ENCODE measurements at regions not wholly inside any gene's neighbourhood (a gene's known extent, or its start where the extent isn't known, plus 50 kb on each side); places are given as distances from the start of the nearest gene placed in this dataset.

GRCh38 chr18:60754413-60755009, 381.9 kb upstream of the MC4R start:
- Mint-ChIP-seq H3K27me3 (ENCODE audit: low read depth) (no peaks in the 10 kb centered on the region), H3K4me1 (ENCODE audit: low read depth) (no peaks in the 10 kb centered on the region), H3K36me3 (ENCODE audit: insufficient read depth in 2 of 2) (no peaks in the 10 kb centered on the region), H3K9me3 (peaks cover 2 to 3% of the 10 kb centered on the region in 2 donors), H3K27ac (no peak overlapping the region), H3K4me3 (no peak overlapping the region)
- DNase-seq (no peak), ATAC-seq (replicated peaks in 1 of 2) (no peak)

GRCh38 chr18:60755134-60755533, 382.6 kb upstream of the MC4R start:
- Mint-ChIP-seq H3K27me3 (ENCODE audit: low read depth) (no peaks in the 10 kb centered on the region), H3K27ac (no peak overlapping the region), H3K4me3 (no peak overlapping the region), H3K36me3 (ENCODE audit: insufficient read depth in 2 of 2) (no peaks in the 10 kb centered on the region), H3K4me1 (ENCODE audit: low read depth) (no peaks in the 10 kb centered on the region), H3K9me3 (peaks cover 2 to 3% of the 10 kb centered on the region in 2 donors)
- ATAC-seq (replicated peaks in 1 of 2) (no peak), DNase-seq (no peak)

DNA sequence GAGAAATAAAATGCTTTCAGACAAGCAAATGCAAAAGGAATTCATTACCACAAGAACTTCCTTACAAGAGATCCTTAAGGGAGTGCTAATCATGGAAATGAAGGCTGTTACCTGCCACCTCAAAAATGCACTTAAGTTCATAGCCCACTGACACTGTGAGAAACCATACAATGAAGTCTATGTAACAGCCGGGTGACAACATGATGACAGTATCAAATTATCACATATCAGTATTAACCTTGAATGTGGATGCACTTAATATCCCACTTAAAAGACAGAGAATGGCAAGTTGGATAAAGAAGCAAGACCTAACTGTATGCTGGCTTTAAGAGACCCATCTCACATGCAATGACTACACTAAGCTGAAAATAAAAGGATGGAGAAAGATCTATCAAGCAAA, 403.4 kb upstream of the MC4R start:
- DNase-seq: no peak
- no peaks in the 10 kb centered on the region for H3K36me3 Mint-ChIP-seq (ENCODE audit: insufficient read depth in 2 of 2)
- H3K9me3 Mint-ChIP-seq: peaks cover 8 to 11% of the 10 kb centered on the region in 2 donors
- H3K4me1 Mint-ChIP-seq (ENCODE audit: low read depth): no peaks in the 10 kb centered on the region
- H3K27ac Mint-ChIP-seq: no peak overlapping the region
- no peaks in the 10 kb centered on the region for H3K27me3 Mint-ChIP-seq (ENCODE audit: low read depth)
- no peak overlapping the region for H3K4me3 Mint-ChIP-seq
- no peak for ATAC-seq (replicated peaks in 1 of 2)

- H3K36me3 Mint-ChIP-seq (ENCODE audit: insufficient read depth in 2 of 2): no peaks in the 10 kb centered on the region
- ATAC-seq (replicated peaks in 1 of 2) (no peak), DNase-seq (no peak)
- no peak overlapping the region for H3K27ac Mint-ChIP-seq
- H3K4me1 Mint-ChIP-seq (ENCODE audit: low read depth): no peaks in the 10 kb centered on the region
- H3K27me3 Mint-ChIP-seq (ENCODE audit: low read depth): no peaks in the 10 kb centered on the region
- H3K9me3 Mint-ChIP-seq: peaks cover 2 to 9% of the 10 kb centered on the region in 2 donors
- H3K4me3 Mint-ChIP-seq: no peak overlapping the region
These were observed 411.6 kb upstream of the MC4R start for GRCh38 chr18:60784161-60784560.

- Mint-ChIP-seq H3K27ac (no peak overlapping the region), H3K4me3 (no peak overlapping the region), H3K27me3 (ENCODE audit: low read depth) (no peaks in the 10 kb centered on the region), H3K36me3 (ENCODE audit: insufficient read depth in 2 of 2) (peaks cover 0 to under 1% of the 10 kb centered on the region in 2 donors), H3K4me1 (ENCODE audit: low read depth) (no peaks in the 10 kb centered on the region), H3K9me3 (peaks cover under 1 to 7% of the 10 kb centered on the region in 2 donors)
- no peak for DNase-seq
- no peak for ATAC-seq (replicated peaks in 1 of 2)
These were observed 422.2 kb upstream of the MC4R start for GRCh38 chr18:60794802-60795201.

GRCh38 chr18:60804415-60804814, 431.8 kb upstream of the MC4R start:
- Mint-ChIP-seq H3K4me1 (ENCODE audit: low read depth) (no peaks in the 10 kb centered on the region), H3K27ac (no peak overlapping the region), H3K9me3 (peaks cover 7 to 13% of the 10 kb centered on the region in 2 donors), H3K36me3 (ENCODE audit: insufficient read depth in 2 of 2) (peaks cover 0 to 1% of the 10 kb centered on the region in 2 donors), H3K27me3 (ENCODE audit: low read depth) (no peaks in the 10 kb centered on the region), H3K4me3 (no peak overlapping the region)
- DNase-seq (no peak), ATAC-seq (replicated peaks in 1 of 2) (no peak)

DNA sequence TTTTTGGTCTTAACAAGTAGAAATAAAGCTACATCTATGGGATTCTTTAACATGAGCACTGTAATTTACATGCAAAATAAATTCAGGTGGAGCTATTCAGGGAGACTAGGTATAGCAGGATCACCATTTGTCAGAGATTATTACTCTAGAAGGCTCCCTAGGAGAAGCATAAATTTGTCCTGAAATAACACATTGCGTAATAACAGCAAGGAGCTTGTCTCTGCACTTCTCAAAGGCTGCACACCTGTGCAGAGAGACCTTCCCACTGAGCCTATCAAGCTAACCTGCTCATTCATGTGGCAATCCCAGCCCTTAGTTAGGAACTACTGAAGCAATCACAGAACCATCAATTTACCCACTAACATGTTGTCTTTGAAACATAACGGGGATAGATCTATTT, 437.4 kb upstream of the MC4R start:
- Mint-ChIP-seq H3K4me1 (ENCODE audit: low read depth) (no peaks in the 10 kb centered on the region), H3K27ac (no peak overlapping the region), H3K27me3 (ENCODE audit: low read depth) (no peaks in the 10 kb centered on the region), H3K9me3 (peaks cover 0 to 4% of the 10 kb centered on the region in 2 donors), H3K36me3 (ENCODE audit: insufficient read depth in 2 of 2) (no peaks in the 10 kb centered on the region), H3K4me3 (no peak overlapping the region)
- ATAC-seq (replicated peaks in 1 of 2) (no peak), DNase-seq (no peak)

GRCh38 chr18:60812921-60813320, 440.3 kb upstream of the MC4R start:
- ATAC-seq (replicated peaks in 1 of 2): no peak
- Mint-ChIP-seq H3K4me3 (no peak overlapping the region), H3K27ac (no peak overlapping the region), H3K27me3 (ENCODE audit: low read depth) (no peaks in the 10 kb centered on the region), H3K4me1 (ENCODE audit: low read depth) (no peaks in the 10 kb centered on the region), H3K9me3 (peaks cover 4 to 10% of the 10 kb centered on the region in 2 donors), H3K36me3 (ENCODE audit: insufficient read depth in 2 of 2) (no peaks in the 10 kb centered on the region)
- DNase-seq: no peak

- Mint-ChIP-seq H3K36me3 (ENCODE audit: insufficient read depth in 2 of 2) (no peaks in the 10 kb centered on the region), H3K9me3 (peaks cover 3 to 10% of the 10 kb centered on the region in 2 donors), H3K27ac (no peak overlapping the region), H3K4me3 (no peak overlapping the region), H3K27me3 (ENCODE audit: low read depth) (no peaks in the 10 kb centered on the region), H3K4me1 (ENCODE audit: low read depth) (no peaks in the 10 kb centered on the region)
- DNase-seq (no peak), ATAC-seq (replicated peaks in 1 of 2) (no peak)
These were observed 453.8 kb upstream of the MC4R start for GRCh38 chr18:60826346-60826745.

DNA sequence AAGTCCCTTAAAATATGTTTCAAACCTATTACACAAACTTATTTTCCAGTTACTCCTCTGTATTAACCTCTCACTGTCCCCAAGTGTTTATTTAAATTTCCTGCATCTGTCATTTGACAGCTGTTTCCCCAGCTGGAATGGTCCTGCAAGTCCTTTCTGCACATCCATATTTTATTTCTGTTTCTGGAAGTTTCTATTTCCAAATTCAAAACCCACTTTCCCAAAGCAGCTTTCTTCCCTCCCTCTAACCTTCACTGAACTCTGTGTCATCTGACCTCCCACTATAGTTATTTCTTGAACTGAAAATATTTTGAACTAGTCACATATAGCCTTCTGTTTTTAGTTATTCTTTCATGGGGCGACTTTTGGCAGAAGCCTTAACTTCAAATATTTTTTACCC, 459.4 kb upstream of the MC4R start:
- DNase-seq: no peak
- Mint-ChIP-seq H3K27ac (no peak overlapping the region), H3K4me3 (no peak overlapping the region), H3K4me1 (ENCODE audit: low read depth) (no peaks in the 10 kb centered on the region), H3K36me3 (ENCODE audit: insufficient read depth in 2 of 2) (no peaks in the 10 kb centered on the region), H3K27me3 (ENCODE audit: low read depth) (no peaks in the 10 kb centered on the region), H3K9me3 (peaks cover 0 to 3% of the 10 kb centered on the region in 2 donors)
- no peak for ATAC-seq (replicated peaks in 1 of 2)

GRCh38 chr18:60838677-60839076, 466.1 kb upstream of the MC4R start:
- Mint-ChIP-seq H3K9me3 (peaks cover 9 to 15% of the 10 kb centered on the region in 2 donors), H3K4me1 (ENCODE audit: low read depth) (no peaks in the 10 kb centered on the region), H3K27ac (no peak overlapping the region), H3K4me3 (no peak overlapping the region), H3K27me3 (ENCODE audit: low read depth) (no peaks in the 10 kb centered on the region), H3K36me3 (ENCODE audit: insufficient read depth in 2 of 2) (no peaks in the 10 kb centered on the region)
- DNase-seq (no peak), ATAC-seq (replicated peaks in 1 of 2) (no peak)

DNA sequence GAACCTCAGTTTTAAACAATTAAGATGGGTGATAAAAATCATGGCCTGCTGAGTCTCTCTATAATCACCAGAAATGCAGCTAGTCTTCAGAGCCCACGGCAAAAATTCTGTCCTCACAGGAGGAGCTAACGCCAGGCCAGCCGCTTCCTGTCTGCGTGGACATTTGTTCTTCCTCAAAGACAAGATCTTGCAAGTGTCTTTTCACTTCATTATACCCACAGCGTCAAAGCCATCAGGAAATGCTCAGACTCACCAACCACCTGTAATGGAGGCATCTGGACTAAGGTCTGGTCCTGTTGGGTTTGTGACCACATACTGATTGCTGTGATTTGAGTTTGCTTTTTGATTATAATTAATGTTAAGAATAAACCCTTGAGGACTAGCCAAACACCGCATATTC, 473.8 kb upstream of the MC4R start:
- Mint-ChIP-seq H3K4me1 (ENCODE audit: low read depth) (no peaks in the 10 kb centered on the region), H3K4me3 (no peak overlapping the region), H3K27me3 (ENCODE audit: low read depth) (no peaks in the 10 kb centered on the region), H3K9me3 (peaks cover 11 to 13% of the 10 kb centered on the region in 2 donors), H3K36me3 (ENCODE audit: insufficient read depth in 2 of 2) (peaks cover 0 to 2% of the 10 kb centered on the region in 2 donors), H3K27ac (no peak overlapping the region)
- DNase-seq: no peak
- no peak for ATAC-seq (replicated peaks in 1 of 2)

DNA sequence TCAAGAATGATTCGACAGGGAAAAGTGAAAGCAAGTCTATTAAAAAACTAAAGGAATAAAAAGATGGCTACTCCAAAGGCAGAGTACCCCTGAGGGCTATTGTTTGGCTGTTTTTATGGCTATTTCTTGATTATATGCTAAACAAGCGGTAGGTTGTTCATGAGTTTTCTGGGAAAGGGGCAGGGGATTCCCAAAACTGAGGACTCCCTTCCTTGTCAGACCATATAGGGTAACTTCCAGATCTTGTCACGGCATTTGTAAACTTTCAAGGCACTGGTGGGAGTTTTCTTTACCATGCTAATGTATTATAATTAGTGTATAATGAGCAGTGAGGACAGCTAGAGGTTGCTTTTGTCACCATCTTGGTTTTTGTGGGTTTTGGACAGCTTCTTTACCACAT, 474.9 kb upstream of the MC4R start:
- Mint-ChIP-seq H3K9me3 (peaks cover 8 to 11% of the 10 kb centered on the region in 2 donors), H3K4me3 (no peak overlapping the region), H3K36me3 (ENCODE audit: insufficient read depth in 2 of 2) (peaks cover 0 to 2% of the 10 kb centered on the region in 2 donors), H3K4me1 (ENCODE audit: low read depth) (no peaks in the 10 kb centered on the region), H3K27me3 (ENCODE audit: low read depth) (no peaks in the 10 kb centered on the region), H3K27ac (no peak overlapping the region)
- ATAC-seq (replicated peaks in 1 of 2) (no peak), DNase-seq (no peak)

- DNase-seq (no peak), ATAC-seq (replicated peaks in 1 of 2) (no peak)
- Mint-ChIP-seq H3K27ac (no peak overlapping the region), H3K36me3 (ENCODE audit: insufficient read depth in 2 of 2) (no peaks in the 10 kb centered on the region), H3K27me3 (ENCODE audit: low read depth) (no peaks in the 10 kb centered on the region), H3K4me3 (no peak overlapping the region), H3K9me3 (peaks cover 11 to 13% of the 10 kb centered on the region in 2 donors), H3K4me1 (ENCODE audit: low read depth) (no peaks in the 10 kb centered on the region)
These were observed 471.7 kb upstream of the CDH20 start for GRCh38 chr18:60861575-60861974.

Data from activated T-cell treated with anti-CD3 and anti-CD28 coated beads, Interleukin-2, amount 50 U/mL, for 72 hours (primary cell).